ENCODE measurements at regions not wholly inside any gene's neighbourhood (a gene's known extent, or its start where the extent isn't known, plus 50 kb on each side); places are given as distances from the start of the nearest gene placed in this dataset.

DNA sequence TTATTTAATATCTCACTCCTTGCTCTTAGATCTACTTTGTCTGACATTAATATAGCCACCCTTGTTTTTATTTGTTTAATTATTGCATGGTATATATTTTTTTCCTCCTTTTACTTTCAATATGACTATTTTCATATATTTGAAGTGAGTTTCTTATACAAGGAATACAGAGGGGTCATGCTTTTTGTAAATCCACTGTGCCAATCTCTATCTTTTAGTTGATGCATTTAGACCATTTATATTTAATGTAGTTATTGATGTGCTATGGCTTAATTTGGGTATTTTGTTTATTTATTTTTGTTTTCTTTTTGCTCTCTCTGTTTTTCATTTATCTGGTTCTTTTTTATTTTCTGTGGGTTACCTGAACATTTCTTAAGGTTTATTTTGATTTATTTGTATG, 750.6 kb downstream of the TMEM182 start:
- TF ChIP-seq POLR2AphosphoS5 (IDR thresholded peaks at IDR 0.05), result no peak
- TF ChIP-seq POLR2A (IDR thresholded peaks at IDR 0.05), result no peak
- no peak for TF ChIP-seq CTCF (IDR thresholded peaks at IDR 0.05)
